Spleen (tissue), 11 donors: ENCODE measurements at regions not wholly inside any gene's neighbourhood (a gene's known extent, or its start where the extent isn't known, plus 50 kb on each side); places are given as distances from the start of the nearest gene placed in this dataset.

Experiments
- DNase-seq: peaks from one replicate; pipeline ENCODE4 v3.0.0-alpha.2; 2020
- H3K27ac ChIP-seq, 8 donors: fragments of 200-600 bp; sonication (generic) in 7 of 8; 1 replicate in 4 of 8; 2 replicates in 4 of 8; pipeline versions ENCODE4 v1.5.0 to v1.8.0; 2016 to 2021; ENCODE audit warnings: inconsistent platforms in 4 of 8, mild to moderate bottlenecking in 4 of 8, moderate library complexity in 1 of 8
- H3K27me3 ChIP-seq, 7 donors: fragments of 200-600 bp; sonication (generic) in 6 of 7; replicated peaks in 1 of 7; 1 replicate in 4 of 7; 2 replicates in 3 of 7; pipeline versions ENCODE4 v1.5.0 to v1.8.0; 2016 to 2021; ENCODE audit warnings: inconsistent platforms in 3 of 7, mild to moderate bottlenecking in 1 of 7
- H3K36me3 ChIP-seq, 6 donors: fragments of 200-600 bp; sonication (generic) in 5 of 6; 1 replicate in 4 of 6; 2 replicates in 2 of 6; pipeline versions ENCODE4 v1.5.0 to v1.8.0; 2016 to 2021; ENCODE audit warnings: inconsistent platforms in 2 of 6
- H3K4me1 ChIP-seq, 6 donors: fragments of 200-600 bp; sonication (generic) in 5 of 6; 1 replicate in 3 of 6; 2 replicates in 3 of 6; pipeline versions ENCODE4 v1.5.0 to v1.8.0; 2016 to 2021; ENCODE audit warnings: inconsistent platforms in 3 of 6
- H3K4me3 ChIP-seq, 8 donors: fragments of 200-600 bp; sonication (generic) in 7 of 8; 1 replicate in 4 of 8; 2 replicates in 4 of 8; pipeline versions ENCODE4 v1.5.0 to v1.8.0; 2016 to 2021; ENCODE audit warnings: inconsistent platforms in 4 of 8, mild to moderate bottlenecking in 4 of 8, moderate library complexity in 2 of 8
- H3K9me3 ChIP-seq, 8 donors: fragments of 200-600 bp; sonication (generic) in 7 of 8; 1 replicate in 4 of 8; 2 replicates in 4 of 8; pipeline versions ENCODE4 v1.5.0 to v1.8.0; 2016 to 2021; ENCODE audit warnings: inconsistent platforms in 4 of 8
- POLR2A ChIP-seq, 3 donors: fragments of 450-650 bp; IDR thresholded peaks; one replicate each; pipeline ENCODE4 v1.5.1; 2017; ENCODE audit warnings: antibody characterized with exemption in 3 of 3, mild to moderate bottlenecking in 1 of 3
- POLR2AphosphoS5 ChIP-seq, 3 donors: sonication (generic); formaldehyde crosslinking; IDR thresholded peaks; one replicate each; pipeline ENCODE4 v1.5.1; 2017; ENCODE audit warnings: antibody characterized with exemption in 3 of 3
- WGBS, 5 donors: extraction: QIAGEN DNeasy Blood & Tissue Kit in 3 of 5; methylation state at CpG; one replicate each; pipeline versions ENCODE4 v1.1.5 to v1.1.7; 2013 to 2018; 5-methylcytosine and 5-hydroxymethylcytosine counted together
- intact Hi-C: fragments of 100-400 bp; cut with DNase I; formaldehyde crosslinking; loops from one replicate; pipeline ENCODE4 v1.15.0; 2023; ENCODE audit warnings: low total_unique reads
- TF ChIP-seq, protein P1 (sequence below), 11 experiments: fragments of 200-600 bp in 7 of 11; fragments of 450-650 bp in 4 of 11; sonication (generic) in 4 of 11; IDR thresholded peaks in 8 of 11; conservative IDR thresholded peaks in 3 of 11; 1 replicate in 7 of 11; 2 replicates in 4 of 11; pipeline versions ENCODE4 v1.4.0 to v1.8.0; 2016 to 2021; ENCODE audit warnings: antibody characterized with exemption in 11 of 11, inconsistent platforms in 4 of 11, mild to moderate bottlenecking in 1 of 11
- donor health status: healthy with polysubstance abuse.
- donor health status: DM: no; HTN: no; CAD: no; lungs with moderate emphysema.
- donor health status: DM: no; HTN: no; CAD: no.
- donor health status: Bipolar disorder and iron deficiency.
- donor health status: healthy.
- donor health status: DM: no; HTN: no; CAD: no.
- donor health status: DM: yes; HTN: yes; CAD: no.

DNA sequence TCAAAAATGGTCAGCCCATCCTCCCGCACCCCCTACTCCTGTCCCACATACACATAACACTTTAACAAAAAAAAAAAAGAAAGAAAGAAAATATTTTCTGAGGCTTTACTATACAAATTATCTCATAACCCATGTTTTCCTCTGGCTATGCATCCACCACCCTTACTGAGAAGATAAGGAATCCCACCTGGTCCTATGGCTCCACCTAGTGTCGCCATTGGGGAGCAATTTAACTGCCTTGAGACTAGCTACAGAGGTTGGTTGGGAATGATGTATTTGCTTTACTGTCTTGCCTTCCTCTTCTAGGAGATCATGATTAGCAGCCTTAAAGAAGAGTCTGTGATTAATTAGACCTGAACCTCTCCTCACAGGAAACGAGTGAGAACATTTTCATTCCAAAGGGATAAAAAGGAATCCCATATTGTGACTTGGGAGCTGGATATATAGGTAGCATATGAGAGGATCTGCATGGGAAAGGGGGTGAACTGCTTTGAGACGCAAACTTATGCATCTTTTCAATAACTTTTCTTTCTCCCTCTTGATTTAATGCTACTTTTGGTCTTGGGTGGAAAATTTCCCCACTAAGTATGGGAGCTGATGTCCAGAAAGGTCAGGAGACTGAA, 77.7 kb upstream of the SELENOP start:
- intact Hi-C loops, result loop anchor here (5.0 to 10.0 kb wide), 2 partner anchors 122 to 1025 kb away; no protein-coding TSS in a partner anchor

DNA sequence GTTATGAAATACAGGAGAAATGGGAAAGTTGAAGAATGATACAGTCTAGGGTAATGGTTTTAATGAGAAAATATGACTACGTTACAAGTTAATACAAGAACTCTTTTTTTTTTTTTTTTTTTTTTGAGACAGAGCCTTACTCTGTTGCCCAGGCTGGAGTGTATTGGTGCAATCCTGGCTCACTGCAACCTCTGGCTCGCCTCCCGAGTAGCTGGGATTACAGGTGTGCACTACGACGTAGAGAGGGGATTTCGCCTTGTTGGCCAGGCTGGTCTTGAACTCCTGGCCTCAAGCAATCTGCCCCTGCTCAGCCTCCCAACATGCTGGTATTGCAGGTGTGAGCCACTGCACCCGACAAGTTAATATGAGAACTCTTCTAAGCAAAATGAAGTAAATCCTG, 77.1 kb upstream of the SELENOP start:
- intact Hi-C loops, result loop anchor here (5.0 to 10.0 kb wide), 2 partner anchors 121 to 1024 kb away; no protein-coding TSS in a partner anchor
- Histone ChIP-seq H3K36me3 (no peaks in the 10 kb centered on the region), H3K27me3 (no peaks in the 10 kb centered on the region), H3K4me1 (no peaks in the 10 kb centered on the region), H3K27ac (no peak overlapping the region), H3K4me3 (no peak overlapping the region), H3K9me3 (no peaks in the 10 kb centered on the region)
- WGBS, 5 donors, result 75 to 84% (median 79%) methylated on average over 7 of the region's 7 CpGs
- no peak for DNase-seq
- TF ChIP-seq POLR2A (IDR thresholded peaks at IDR 0.05) (no peak), POLR2AphosphoS5 (IDR thresholded peaks at IDR 0.05) (no peak)
- TF ChIP-seq, protein P1, sequence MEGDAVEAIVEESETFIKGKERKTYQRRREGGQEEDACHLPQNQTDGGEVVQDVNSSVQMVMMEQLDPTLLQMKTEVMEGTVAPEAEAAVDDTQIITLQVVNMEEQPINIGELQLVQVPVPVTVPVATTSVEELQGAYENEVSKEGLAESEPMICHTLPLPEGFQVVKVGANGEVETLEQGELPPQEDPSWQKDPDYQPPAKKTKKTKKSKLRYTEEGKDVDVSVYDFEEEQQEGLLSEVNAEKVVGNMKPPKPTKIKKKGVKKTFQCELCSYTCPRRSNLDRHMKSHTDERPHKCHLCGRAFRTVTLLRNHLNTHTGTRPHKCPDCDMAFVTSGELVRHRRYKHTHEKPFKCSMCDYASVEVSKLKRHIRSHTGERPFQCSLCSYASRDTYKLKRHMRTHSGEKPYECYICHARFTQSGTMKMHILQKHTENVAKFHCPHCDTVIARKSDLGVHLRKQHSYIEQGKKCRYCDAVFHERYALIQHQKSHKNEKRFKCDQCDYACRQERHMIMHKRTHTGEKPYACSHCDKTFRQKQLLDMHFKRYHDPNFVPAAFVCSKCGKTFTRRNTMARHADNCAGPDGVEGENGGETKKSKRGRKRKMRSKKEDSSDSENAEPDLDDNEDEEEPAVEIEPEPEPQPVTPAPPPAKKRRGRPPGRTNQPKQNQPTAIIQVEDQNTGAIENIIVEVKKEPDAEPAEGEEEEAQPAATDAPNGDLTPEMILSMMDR (IDR thresholded peaks at IDR 0.05 in 8 of 11, conservative IDR thresholded peaks at IDR 0.05 in 3 of 11), result no peak

More for the DNA sequence above, 77.7 kb upstream of the SELENOP start:
- H3K27ac ChIP-seq, result no peak overlapping the region
- no peaks in the 10 kb centered on the region for H3K9me3 ChIP-seq
- DNase-seq, result no peak
- WGBS, 5 donors, result 20 to 33% (median 27%) methylated on average over 4 of the region's 4 CpGs
- H3K27me3 ChIP-seq, result no peaks in the 10 kb centered on the region
- TF ChIP-seq, protein P1 (IDR thresholded peaks at IDR 0.05 in 8 of 11, conservative IDR thresholded peaks at IDR 0.05 in 3 of 11), result peak; percentile 48 to 86 (median 76)
- TF ChIP-seq POLR2AphosphoS5 (IDR thresholded peaks at IDR 0.05), result no peak
- no peak for TF ChIP-seq POLR2A (IDR thresholded peaks at IDR 0.05)
- H3K36me3 ChIP-seq, result no peaks in the 10 kb centered on the region
- no peak overlapping the region for H3K4me3 ChIP-seq
- H3K4me1 ChIP-seq, result no peaks in the 10 kb centered on the region

DNA sequence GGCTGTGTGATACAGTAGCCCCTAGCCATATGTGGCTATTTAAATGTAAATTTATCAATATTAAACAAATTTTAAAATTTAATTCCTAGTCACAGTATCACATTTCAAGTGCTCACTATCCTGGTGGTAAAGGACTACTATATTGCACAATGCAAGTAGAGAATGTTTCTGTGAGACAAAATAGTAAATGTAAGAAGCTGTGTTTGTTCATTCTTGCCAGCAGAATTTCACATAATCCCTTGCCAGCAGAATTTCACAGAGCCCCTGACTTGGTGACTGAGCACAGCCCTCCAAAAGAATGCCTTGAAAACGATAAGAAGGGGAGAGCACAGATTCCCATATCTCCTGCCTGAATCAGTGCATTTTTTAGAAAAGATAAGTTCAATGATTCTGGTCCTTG, 75.9 kb upstream of the SELENOP start:
- Histone ChIP-seq H3K27ac (no peak overlapping the region), H3K4me3 (no peak overlapping the region), H3K27me3 (no peaks in the 10 kb centered on the region), H3K9me3 (no peaks in the 10 kb centered on the region), H3K4me1 (no peaks in the 10 kb centered on the region), H3K36me3 (no peaks in the 10 kb centered on the region)
- 41 to 79% (median 62%) methylated on average over 1 of the region's 1 CpG for WGBS, 5 donors
- TF ChIP-seq POLR2A (IDR thresholded peaks at IDR 0.05) (no peak), POLR2AphosphoS5 (IDR thresholded peaks at IDR 0.05) (no peak)
- TF ChIP-seq, protein P1 (IDR thresholded peaks at IDR 0.05 in 8 of 11, conservative IDR thresholded peaks at IDR 0.05 in 3 of 11), result no peak
- intact Hi-C loops, result loop anchor here (5.0 to 10.0 kb wide), 2 partner anchors 120 to 1023 kb away; no protein-coding TSS in a partner anchor
- DNase-seq, result no peak

DNA sequence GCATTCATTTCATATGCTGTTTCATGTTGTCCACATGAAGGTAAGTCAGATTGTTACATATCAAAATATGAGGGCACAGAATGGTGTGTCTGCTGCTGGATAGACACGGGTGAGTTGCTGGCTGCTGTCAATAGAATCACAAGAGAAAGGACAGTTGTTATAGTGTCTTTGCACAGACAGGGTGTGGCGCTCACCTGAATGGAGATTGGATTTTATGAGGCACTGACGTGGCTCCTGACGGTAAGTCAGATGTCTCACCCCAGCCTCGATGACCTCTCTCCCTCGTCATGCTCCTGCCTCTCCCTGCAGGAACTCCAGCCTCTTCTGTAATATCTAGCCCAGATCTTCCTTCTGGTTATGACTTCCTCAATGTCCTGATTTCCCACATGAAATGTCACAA, 75.4 kb upstream of the SELENOP start:
- 63 to 78% (median 71%) methylated on average over 6 of the region's 6 CpGs for WGBS, 5 donors
- no peak overlapping the region for H3K4me3 ChIP-seq
- intact Hi-C loops, result loop anchor here (5.0 to 10.0 kb wide), 2 partner anchors 120 to 1022 kb away; no protein-coding TSS in a partner anchor
- no peaks in the 10 kb centered on the region for H3K36me3 ChIP-seq
- H3K27me3 ChIP-seq, result no peaks in the 10 kb centered on the region
- TF ChIP-seq, protein P1 (IDR thresholded peaks at IDR 0.05 in 8 of 11, conservative IDR thresholded peaks at IDR 0.05 in 3 of 11), result no peak
- H3K4me1 ChIP-seq, result no peaks in the 10 kb centered on the region
- DNase-seq, result no peak
- no peaks in the 10 kb centered on the region for H3K9me3 ChIP-seq
- H3K27ac ChIP-seq, result no peak overlapping the region
